Chondrocyte (in vitro differentiated cells): ENCODE measurements at regions not wholly inside any gene's neighbourhood (a gene's known extent, or its start where the extent isn't known, plus 50 kb on each side); places are given as distances from the start of the nearest gene placed in this dataset.

Experiments used
- DNase-seq: peaks from one replicate; pipeline ENCODE4 v3.0.0; 2021; ENCODE audit warnings: mixed read lengths, low spot score
- H3K27ac Mint-ChIP-seq: one replicate; pipeline ENCODE4 v1.8.0; 2021; ENCODE audit warnings: mild to moderate bottlenecking, moderate library complexity, mixed read lengths; ENCODE audit not compliant: unreplicated experiment
- H3K27me3 Mint-ChIP-seq: 2 replicates; pipeline ENCODE4 v1.8.0; 2021; ENCODE audit warnings: low read depth, mixed read lengths
- H3K36me3 Mint-ChIP-seq: 2 replicates; pipeline ENCODE4 v1.8.0; 2021; ENCODE audit warnings: low read depth, mixed read lengths
- H3K4me1 Mint-ChIP-seq: 2 replicates; pipeline ENCODE4 v1.8.0; 2021; ENCODE audit warnings: low read depth, mild to moderate bottlenecking, mixed read lengths
- H3K4me3 Mint-ChIP-seq: one replicate; pipeline ENCODE4 v1.8.0; 2021; ENCODE audit warnings: mild to moderate bottlenecking, moderate library complexity, mixed read lengths; ENCODE audit not compliant: unreplicated experiment
- H3K9me3 Mint-ChIP-seq: 2 replicates; pipeline ENCODE4 v1.8.0; 2021; ENCODE audit warnings: low read depth, mixed read lengths
- CTCF ChIP-seq: fragments of 200-600 bp; sonication (generic); IDR thresholded peaks from 2 replicates; pipeline ENCODE4 v1.5.0; 2021; ENCODE audit warnings: antibody characterized with exemption, mild to moderate bottlenecking, moderate library complexity

- no peaks in the 10 kb centered on the region for H3K27me3 Mint-ChIP-seq
- H3K27ac Mint-ChIP-seq, result no peak overlapping the region
- H3K4me3 Mint-ChIP-seq, result no peak overlapping the region
- H3K36me3 Mint-ChIP-seq, result no peaks in the 10 kb centered on the region
- peaks cover 27% of the 10 kb centered on the region for H3K9me3 Mint-ChIP-seq
- no peaks in the 10 kb centered on the region for H3K4me1 Mint-ChIP-seq
- DNase-seq, result no peak
- TF ChIP-seq CTCF, result no peak
These were observed 566.0 kb downstream of the AJAP1 start for GRCh38 chr1:5220421-5220820.

GRCh38 chr1:5200006-5200405 lies 545.6 kb downstream of the AJAP1 start:
- Mint-ChIP-seq H3K9me3 (peaks cover 50% of the 10 kb centered on the region), H3K27ac (no peak overlapping the region), H3K27me3 (no peaks in the 10 kb centered on the region), H3K36me3 (no peaks in the 10 kb centered on the region), H3K4me1 (no peaks in the 10 kb centered on the region), H3K4me3 (no peak overlapping the region)
- TF ChIP-seq CTCF, result no peak
- no peak for DNase-seq

DNA sequence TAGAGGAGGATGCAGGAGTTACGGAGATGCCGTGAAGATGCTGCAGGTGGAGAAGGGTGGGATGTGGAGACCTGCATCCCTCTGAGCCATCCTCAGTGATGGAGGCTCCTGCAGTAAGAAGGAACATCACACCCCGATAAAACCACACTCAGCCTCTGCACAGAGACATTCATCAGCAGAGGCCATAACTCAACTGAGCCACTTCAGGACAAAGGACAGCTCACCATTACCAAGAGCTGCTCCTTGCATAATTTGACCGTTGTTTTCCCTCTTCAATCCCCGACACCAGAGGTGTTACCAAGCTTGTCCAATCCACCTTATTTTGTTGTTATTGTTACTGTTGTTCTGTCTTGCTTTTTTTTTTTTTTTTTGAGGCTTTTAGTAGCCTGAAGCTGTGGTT lies 543.9 kb downstream of the AJAP1 start:
- H3K4me1 Mint-ChIP-seq, result no peaks in the 10 kb centered on the region
- H3K36me3 Mint-ChIP-seq, result no peaks in the 10 kb centered on the region
- H3K27me3 Mint-ChIP-seq, result no peaks in the 10 kb centered on the region
- H3K27ac Mint-ChIP-seq, result no peak overlapping the region
- H3K9me3 Mint-ChIP-seq, result peaks cover 54% of the 10 kb centered on the region
- DNase-seq, result no peak
- no peak for TF ChIP-seq CTCF
- H3K4me3 Mint-ChIP-seq, result no peak overlapping the region

DNA sequence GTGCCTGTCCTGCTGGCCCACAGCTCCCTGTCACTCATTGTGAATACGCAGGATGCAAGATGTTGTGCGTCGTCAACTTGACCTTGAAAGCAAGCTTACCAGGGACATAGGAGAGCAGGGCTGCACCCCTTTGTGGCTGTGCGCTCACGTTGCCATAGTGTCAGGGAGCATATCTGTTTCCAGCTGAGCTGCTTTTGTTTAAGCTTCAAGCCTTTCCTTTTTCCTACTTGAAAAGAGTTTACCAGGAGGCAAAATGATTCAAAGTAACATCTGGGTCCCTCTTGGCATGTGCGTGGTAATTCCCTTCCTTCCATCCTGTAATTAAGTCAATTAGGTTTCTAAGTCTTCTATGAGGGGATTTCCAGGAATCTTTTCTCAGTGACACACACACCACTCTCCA lies 537.1 kb downstream of the AJAP1 start:
- Mint-ChIP-seq H3K36me3 (no peaks in the 10 kb centered on the region), H3K9me3 (peaks cover 38% of the 10 kb centered on the region), H3K27ac (no peak overlapping the region), H3K4me3 (no peak overlapping the region), H3K27me3 (no peaks in the 10 kb centered on the region), H3K4me1 (no peaks in the 10 kb centered on the region)
- DNase-seq, result no peak
- no peak for TF ChIP-seq CTCF

- Mint-ChIP-seq H3K4me3 (no peak overlapping the region), H3K4me1 (no peaks in the 10 kb centered on the region), H3K27me3 (no peaks in the 10 kb centered on the region), H3K9me3 (peaks cover 32% of the 10 kb centered on the region), H3K27ac (no peak overlapping the region), H3K36me3 (no peaks in the 10 kb centered on the region)
- no peak for DNase-seq
- TF ChIP-seq CTCF, result no peak
These were observed 535.0 kb downstream of the AJAP1 start for GRCh38 chr1:5189384-5189783.
